Lung (tissue), 11 donors: ENCODE measurements at regions not wholly inside any gene's neighbourhood (a gene's known extent, or its start where the extent isn't known, plus 50 kb on each side); places are given as distances from the start of the nearest gene placed in this dataset.

Source experiments
- ATAC-seq: fragments of 200-7000 bp; cut with Tn5 transposase; one replicate; pipeline ENCODE4 v1.9.1; 2020; ENCODE audit warnings: moderate number of reproducible peaks; ENCODE audit not compliant: insufficient read depth, low FRiP score
- DNase-seq, 3 donors: peaks; one replicate each; pipeline ENCODE4 v3.0.0-alpha.2; 2013 to 2017
- H3K27ac ChIP-seq, 2 donors: one replicate each; pipeline ENCODE4 v1.5.1; 2013; ENCODE audit warnings: mild to moderate bottlenecking in 2 of 2, moderate library complexity in 2 of 2, control low read depth in 1 of 2, inconsistent platforms in 1 of 2, low read depth in 1 of 2, low read length in 1 of 2
- H3K27me3 ChIP-seq, 3 donors: one replicate each; pipeline ENCODE4 v1.5.1; 2013; ENCODE audit warnings: low read length in 2 of 3; ENCODE audit not compliant: control insufficient read depth in 3 of 3, insufficient read depth in 3 of 3
- H3K36me3 ChIP-seq, 4 donors: one replicate each; pipeline ENCODE4 v1.5.1; 2013; ENCODE audit warnings: low read length in 4 of 4, mild to moderate bottlenecking in 1 of 4, moderate library complexity in 1 of 4; ENCODE audit not compliant: control insufficient read depth in 4 of 4, insufficient read depth in 4 of 4
- H3K4me1 ChIP-seq, 5 donors: one replicate each; pipeline ENCODE4 v1.5.1; 2013; ENCODE audit warnings: low read length in 5 of 5, mild to moderate bottlenecking in 2 of 5, moderate library complexity in 1 of 5; ENCODE audit not compliant: control insufficient read depth in 5 of 5, insufficient read depth in 5 of 5
- H3K4me3 ChIP-seq: one replicate; pipeline ENCODE4 v1.5.1; 2013; ENCODE audit warnings: mild to moderate bottlenecking, control low read depth, moderate library complexity
- H3K9ac ChIP-seq, 2 donors: one replicate each; pipeline ENCODE4 v1.5.1; 2013; ENCODE audit warnings: low read length in 2 of 2, control low read depth in 1 of 2; ENCODE audit not compliant: insufficient read depth in 1 of 2
- H3K9me3 ChIP-seq, 4 donors: one replicate each; pipeline ENCODE4 v1.5.1; 2013; ENCODE audit warnings: low read length in 3 of 4, mild to moderate bottlenecking in 1 of 4, moderate library complexity in 1 of 4; ENCODE audit not compliant: control insufficient read depth in 4 of 4, insufficient read depth in 3 of 4
- WGBS, 2 donors: extraction: QIAGEN DNeasy Blood & Tissue Kit; methylation state at CpG; one replicate each; pipeline ENCODE4 v1.1.7; 2013; 5-methylcytosine and 5-hydroxymethylcytosine counted together
- TF ChIP-seq, protein P1 (sequence below): IDR thresholded peaks from 2 replicates; pipeline ENCODE4 v1.5.1; 2012; ENCODE audit warnings: mild to moderate bottlenecking; ENCODE audit errors: control extremely low read depth, extremely low read depth
- donor health status: control.
- donor health status: control.
- donor health status: Bipolar disorder and iron deficiency.
- donor health status: healthy.
- donor health status: DM: yes; HTN: yes; CAD: no.

GRCh38 chr5:167008705-167009104 lies 1282.7 kb upstream of the WWC1 start:
- no peaks in the 10 kb centered on the region for H3K36me3 ChIP-seq
- no peaks in the 10 kb centered on the region for H3K27me3 ChIP-seq
- no peak overlapping the region for H3K4me3 ChIP-seq
- no peak for ATAC-seq
- WGBS, 2 donors, result 82 to 86% methylated on average over 10 of the region's 10 CpGs
- no peak overlapping the region for H3K27ac ChIP-seq
- peaks cover 0 to 1% (median 0%) of the 10 kb centered on the region in 4 donors for H3K9me3 ChIP-seq
- DNase-seq, result no peak
- TF ChIP-seq, protein P1, sequence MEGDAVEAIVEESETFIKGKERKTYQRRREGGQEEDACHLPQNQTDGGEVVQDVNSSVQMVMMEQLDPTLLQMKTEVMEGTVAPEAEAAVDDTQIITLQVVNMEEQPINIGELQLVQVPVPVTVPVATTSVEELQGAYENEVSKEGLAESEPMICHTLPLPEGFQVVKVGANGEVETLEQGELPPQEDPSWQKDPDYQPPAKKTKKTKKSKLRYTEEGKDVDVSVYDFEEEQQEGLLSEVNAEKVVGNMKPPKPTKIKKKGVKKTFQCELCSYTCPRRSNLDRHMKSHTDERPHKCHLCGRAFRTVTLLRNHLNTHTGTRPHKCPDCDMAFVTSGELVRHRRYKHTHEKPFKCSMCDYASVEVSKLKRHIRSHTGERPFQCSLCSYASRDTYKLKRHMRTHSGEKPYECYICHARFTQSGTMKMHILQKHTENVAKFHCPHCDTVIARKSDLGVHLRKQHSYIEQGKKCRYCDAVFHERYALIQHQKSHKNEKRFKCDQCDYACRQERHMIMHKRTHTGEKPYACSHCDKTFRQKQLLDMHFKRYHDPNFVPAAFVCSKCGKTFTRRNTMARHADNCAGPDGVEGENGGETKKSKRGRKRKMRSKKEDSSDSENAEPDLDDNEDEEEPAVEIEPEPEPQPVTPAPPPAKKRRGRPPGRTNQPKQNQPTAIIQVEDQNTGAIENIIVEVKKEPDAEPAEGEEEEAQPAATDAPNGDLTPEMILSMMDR, result no peak
- H3K9ac ChIP-seq, result no peak overlapping the region
- no peaks in the 10 kb centered on the region for H3K4me1 ChIP-seq

- DNase-seq, result no peak
- 60 to 68% methylated on average over 2 of the region's 2 CpGs for WGBS, 2 donors
- Histone ChIP-seq H3K9ac (no peak overlapping the region), H3K27me3 (no peaks in the 10 kb centered on the region), H3K27ac (no peak overlapping the region), H3K36me3 (no peaks in the 10 kb centered on the region), H3K9me3 (peaks cover 0 to 1% (median 0%) of the 10 kb centered on the region in 4 donors), H3K4me1 (no peaks in the 10 kb centered on the region), H3K4me3 (no peak overlapping the region)
- ATAC-seq, result no peak
- TF ChIP-seq, protein P1, result no peak
Measured at GRCh38 chr5:167011196-167011595, 1280.2 kb upstream of the WWC1 start.

GRCh38 chr5:167012123-167013034 lies 1279.1 kb upstream of the WWC1 start:
- 37 to 47% methylated on average over 2 of the region's 2 CpGs for WGBS, 2 donors
- no peaks in the 10 kb centered on the region for H3K27me3 ChIP-seq
- ATAC-seq (no peak), DNase-seq (no peak)
- no peak overlapping the region for H3K9ac ChIP-seq
- TF ChIP-seq, protein P1, result no peak
- H3K4me1 ChIP-seq, result no peaks in the 10 kb centered on the region
- H3K4me3 ChIP-seq, result no peak overlapping the region
- peaks cover 0 to 1% (median 0%) of the 10 kb centered on the region in 4 donors for H3K9me3 ChIP-seq
- no peak overlapping the region for H3K27ac ChIP-seq
- no peaks in the 10 kb centered on the region for H3K36me3 ChIP-seq
